Psoas muscle (tissue), 7 donors: ENCODE measurements at regions not wholly inside any gene's neighbourhood (a gene's known extent, or its start where the extent isn't known, plus 50 kb on each side); places are given as distances from the start of the nearest gene placed in this dataset.

Experiments used
- ATAC-seq, 4 donors: fragments of 200-7000 bp; cut with Tn5 transposase; one replicate each; pipeline ENCODE4 v1.9.1; 2020; ENCODE audit warnings: moderate library complexity in 3 of 4, mild to moderate bottlenecking in 2 of 4
- DNase-seq, 2 donors: peaks; one replicate each; pipeline ENCODE4 v3.0.0-alpha.2; 2020
- H3K27ac ChIP-seq: fragments of 200-600 bp; one replicate; pipeline ENCODE4 v1.8.0; 2022
- H3K27me3 ChIP-seq, 3 donors: fragments of 200-600 bp in 1 of 3; one replicate each; pipeline versions ENCODE4 v1.6.1 to v1.8.0; 2013 to 2022; ENCODE audit warnings: low read length in 2 of 3, mild to moderate bottlenecking in 2 of 3, moderate library complexity in 1 of 3; ENCODE audit not compliant: insufficient read depth in 3 of 3
- H3K36me3 ChIP-seq, 2 donors: fragments of 200-600 bp in 1 of 2; one replicate each; pipeline versions ENCODE4 v1.6.1 to v1.8.0; 2013 to 2022; ENCODE audit warnings: low read depth in 1 of 2, mild to moderate bottlenecking in 1 of 2, moderate library complexity in 1 of 2; ENCODE audit not compliant: insufficient read depth in 1 of 2
- H3K4me1 ChIP-seq: fragments of 200-600 bp; one replicate; pipeline ENCODE4 v1.8.0; 2022
- H3K4me3 ChIP-seq: fragments of 200-600 bp; one replicate; pipeline ENCODE4 v1.8.0; 2022; ENCODE audit warnings: mild to moderate bottlenecking
- H3K9me3 ChIP-seq: fragments of 200-600 bp; one replicate; pipeline ENCODE4 v1.8.0; 2022
- CTCF ChIP-seq: fragments of 200-600 bp; IDR thresholded peaks from one replicate; pipeline ENCODE4 v1.8.0; 2022; ENCODE audit warnings: antibody characterized with exemption
- WGBS, 3 donors: extraction: QIAGEN DNeasy Blood & Tissue Kit; methylation state at CpG; one replicate each; pipeline versions ENCODE4 v1.1.6 to v1.1.7; 2013; 5-methylcytosine and 5-hydroxymethylcytosine counted together
- intact Hi-C, 2 donors: fragments of 100-400 bp; cut with DNase I; formaldehyde crosslinking; loops; one replicate each; pipeline versions ENCODE4 v1.11.0 to v1.14.2; 2022
- donor health status: healthy with polysubstance abuse.
- donor health status: DM: no; HTN: no; CAD: no; lungs with moderate emphysema.
- donor health status: Bipolar disorder and iron deficiency.
- donor health status: healthy.
- donor health status: DM: yes; HTN: yes; CAD: no.
- donor health status: DM: no; HTN: no; CAD: no.
- donor health status: DM: yes; HTN: yes; CAD: no.

- Histone ChIP-seq H3K4me1 (no peaks in the 10 kb centered on the region), H3K27ac (no peak overlapping the region), H3K9me3 (no peaks in the 10 kb centered on the region), H3K36me3 (no peaks in the 10 kb centered on the region), H3K27me3 (no peaks in the 10 kb centered on the region), H3K4me3 (no peak overlapping the region)
- 25 to 31% (median 28%) methylated on average over 3 of the region's 3 CpGs for WGBS, 3 donors
- ATAC-seq (no peak), DNase-seq (no peak)
- no peak for TF ChIP-seq CTCF
- intact Hi-C loops: no loop called here
Observed at GRCh38 chr2:14199040-14199439, 433.5 kb upstream of the LRATD1 start.

GRCh38 chr2:14219306-14219705 lies 413.2 kb upstream of the LRATD1 start:
- no peak overlapping the region for H3K27ac ChIP-seq
- H3K4me3 ChIP-seq: no peak overlapping the region
- no peaks in the 10 kb centered on the region for H3K27me3 ChIP-seq
- intact Hi-C loops: no loop called here
- ATAC-seq (no peak), DNase-seq (no peak)
- H3K36me3 ChIP-seq: no peaks in the 10 kb centered on the region
- H3K4me1 ChIP-seq: no peaks in the 10 kb centered on the region
- WGBS, 3 donors: 65 to 76% (median 73%) methylated on average over 3 of the region's 3 CpGs
- no peaks in the 10 kb centered on the region for H3K9me3 ChIP-seq
- no peak for TF ChIP-seq CTCF

GRCh38 chr2:14220101-14220500 lies 412.4 kb upstream of the LRATD1 start:
- DNase-seq: no peak
- intact Hi-C loops: no loop called here
- no peak overlapping the region for H3K27ac ChIP-seq
- H3K4me1 ChIP-seq: no peaks in the 10 kb centered on the region
- TF ChIP-seq CTCF: no peak
- ATAC-seq: no peak
- WGBS, 3 donors: 87 to 92% (median 89%) methylated on average over 1 of the region's 1 CpG
- H3K36me3 ChIP-seq: no peaks in the 10 kb centered on the region
- no peaks in the 10 kb centered on the region for H3K9me3 ChIP-seq
- H3K4me3 ChIP-seq: no peak overlapping the region
- H3K27me3 ChIP-seq: no peaks in the 10 kb centered on the region

- intact Hi-C loops: no loop called here
- Histone ChIP-seq H3K36me3 (no peaks in the 10 kb centered on the region), H3K4me1 (no peaks in the 10 kb centered on the region), H3K27me3 (no peaks in the 10 kb centered on the region), H3K9me3 (no peaks in the 10 kb centered on the region), H3K4me3 (no peak overlapping the region), H3K27ac (no peak overlapping the region)
- WGBS, 3 donors: 73 to 87% (median 73%) methylated on average over 4 of the region's 4 CpGs
- DNase-seq (no peak), ATAC-seq (no peak)
- no peak for TF ChIP-seq CTCF
Observed at GRCh38 chr2:14221466-14221865, 411.1 kb upstream of the LRATD1 start.

- Histone ChIP-seq H3K4me3 (no peak overlapping the region), H3K36me3 (no peaks in the 10 kb centered on the region), H3K4me1 (no peaks in the 10 kb centered on the region), H3K27me3 (no peaks in the 10 kb centered on the region), H3K9me3 (no peaks in the 10 kb centered on the region), H3K27ac (no peak overlapping the region)
- ATAC-seq (no peak), DNase-seq (no peak)
- 74 to 93% (median 89%) methylated on average over 1 of the region's 1 CpG for WGBS, 3 donors
- no peak for TF ChIP-seq CTCF
- intact Hi-C loops: no loop called here
Observed at GRCh38 chr2:14223576-14223975, 408.9 kb upstream of the LRATD1 start.
